Neural progenitor cell (in vitro differentiated cells): ENCODE measurements at regions not wholly inside any gene's neighbourhood (a gene's known extent, or its start where the extent isn't known, plus 50 kb on each side); places are given as distances from the start of the nearest gene placed in this dataset.

Experiments
- DNase-seq: peaks from one replicate; pipeline ENCODE4 v3.0.0-alpha.2; 2016; ENCODE audit warnings: low spot score
- H2AFZ ChIP-seq: fragments of 200-600 bp; sonication (generic); replicated peaks from 2 replicates; pipeline ENCODE4 v1.6.1; 2016; ENCODE audit warnings: antibody characterized with exemption
- H3F3A ChIP-seq: fragments of 200-600 bp; sonication (generic); 2 replicates; pipeline ENCODE4 v1.6.1; 2016; ENCODE audit warnings: antibody characterized with exemption, low read depth
- H3K27ac ChIP-seq: fragments of 200-600 bp; sonication (generic); 2 replicates; pipeline ENCODE4 v1.5.1; 2016; ENCODE audit warnings: mild to moderate bottlenecking
- H3K27me3 ChIP-seq: fragments of 200-600 bp; sonication (generic); 2 replicates; pipeline ENCODE4 v1.6.1; 2016; ENCODE audit warnings: mild to moderate bottlenecking, moderate library complexity
- H3K36me3 ChIP-seq: fragments of 200-600 bp; sonication (generic); 2 replicates; pipeline ENCODE4 v1.5.1; 2016
- H3K4me1 ChIP-seq: fragments of 200-600 bp; sonication (generic); 2 replicates; pipeline ENCODE4 v1.6.1; 2016; ENCODE audit warnings: mixed run types
- H3K4me2 ChIP-seq: fragments of 200-600 bp; sonication (generic); 2 replicates; pipeline ENCODE4 v1.6.1; 2016
- H3K4me3 ChIP-seq: fragments of 200-600 bp; sonication (generic); 2 replicates; pipeline ENCODE4 v1.5.1; 2016
- H3K79me2 ChIP-seq: fragments of 200-600 bp; sonication (generic); 2 replicates; pipeline ENCODE4 v1.6.1; 2016; ENCODE audit warnings: low read depth
- H3K9ac ChIP-seq: fragments of 200-600 bp; sonication (generic); 2 replicates; pipeline ENCODE4 v1.6.1; 2016
- H3K9me3 ChIP-seq: fragments of 200-600 bp; sonication (generic); 2 replicates; pipeline ENCODE4 v1.5.1; 2016; ENCODE audit warnings: low read depth
- H4K20me1 ChIP-seq: fragments of 200-600 bp; sonication (generic); 2 replicates; pipeline ENCODE4 v1.6.1; 2016; ENCODE audit warnings: low read depth
- H3K27ac Mint-ChIP-seq: 3 replicates; pipeline ENCODE4 v1.8.0; 2021; ENCODE audit warnings: mixed read lengths
- H3K27me3 Mint-ChIP-seq: 2 replicates; pipeline ENCODE4 v1.8.0; 2022; ENCODE audit warnings: low read depth, mild to moderate bottlenecking, inconsistent platforms, moderate library complexity, mixed read lengths; ENCODE audit not compliant: insufficient read depth
- H3K36me3 Mint-ChIP-seq: 3 replicates; pipeline ENCODE4 v1.8.0; 2021; ENCODE audit warnings: mixed read lengths
- H3K4me1 Mint-ChIP-seq: 3 replicates; pipeline ENCODE4 v1.8.0; 2021; ENCODE audit warnings: mixed read lengths
- H3K4me3 Mint-ChIP-seq: 3 replicates; pipeline ENCODE4 v1.8.0; 2021; ENCODE audit warnings: mild to moderate bottlenecking, moderate library complexity, mixed read lengths
- H3K9me3 Mint-ChIP-seq: 3 replicates; pipeline ENCODE4 v1.8.0; 2020; ENCODE audit warnings: mixed read lengths
- CTCF ChIP-seq: fragments of 200-600 bp; sonication (generic); IDR thresholded peaks from 2 replicates; pipeline ENCODE4 v1.5.1; 2017; ENCODE audit warnings: antibody characterized with exemption, mild to moderate bottlenecking
- EZH2 ChIP-seq: fragments of 200-600 bp; sonication (generic); IDR thresholded peaks from 2 replicates; pipeline ENCODE4 v1.6.1; 2017; ENCODE audit warnings: antibody characterized with exemption, mild to moderate bottlenecking, moderate library complexity
- EZH2phosphoT487 ChIP-seq: fragments of 200-600 bp; sonication (generic); IDR thresholded peaks from 2 replicates; pipeline ENCODE4 v1.6.1; 2017; ENCODE audit warnings: antibody characterized with exemption

- H3K4me3 Mint-ChIP-seq, result no peak overlapping the region
These were observed 287.4 kb downstream of the BRD1 start for GRCh38 chr22:49540084-49540912.

GRCh38 chr22:49538006-49538405 is 289.7 kb downstream of the BRD1 start:
- Mint-ChIP-seq H3K9me3 (peaks cover 5% of the 10 kb centered on the region), H3K36me3 (no peaks in the 10 kb centered on the region), H3K27ac (no peak overlapping the region), H3K27me3 (peaks cover 15% of the 10 kb centered on the region), H3K4me3 (no peak overlapping the region), H3K4me1 (peaks cover 41% of the 10 kb centered on the region)
- Histone ChIP-seq H2AFZ (no peak overlapping the region), H3K27ac (no peak overlapping the region), H4K20me1 (no peaks in the 10 kb centered on the region), H3K27me3 (no peaks in the 10 kb centered on the region), H3K9me3 (no peaks in the 10 kb centered on the region), H3K4me3 (no peak overlapping the region), H3K36me3 (no peaks in the 10 kb centered on the region), H3K4me1 (peaks cover 36% of the 10 kb centered on the region), H3F3A (peaks cover 23% of the 10 kb centered on the region), H3K79me2 (no peaks in the 10 kb centered on the region), H3K4me2 (no peak overlapping the region), H3K9ac (no peak overlapping the region)
- TF ChIP-seq EZH2 (no peak), EZH2phosphoT487 (no peak), CTCF (no peak)
- no peak for DNase-seq

More at GRCh38 chr22:49540084-49540912, 287.4 kb downstream of the BRD1 start:
- Histone ChIP-seq H3K4me3 (no peak overlapping the region), H3K27me3 (no peaks in the 10 kb centered on the region), H3F3A (peaks cover 19% of the 10 kb centered on the region), H3K9me3 (no peaks in the 10 kb centered on the region), H3K27ac (no peak overlapping the region), H3K4me2 (no peak overlapping the region), H3K9ac (no peak overlapping the region), H3K79me2 (no peaks in the 10 kb centered on the region), H2AFZ (no peak overlapping the region), H3K36me3 (no peaks in the 10 kb centered on the region), H3K4me1 (peaks cover 32% of the 10 kb centered on the region), H4K20me1 (no peaks in the 10 kb centered on the region)
- H3K9me3 Mint-ChIP-seq, result peaks cover 5% of the 10 kb centered on the region
- no peak for TF ChIP-seq CTCF
- no peak for TF ChIP-seq EZH2phosphoT487
- no peak for TF ChIP-seq EZH2
- DNase-seq, result no peak
- H3K4me1 Mint-ChIP-seq, result peaks cover 33% of the 10 kb centered on the region
- H3K36me3 Mint-ChIP-seq, result no peaks in the 10 kb centered on the region
- peaks cover 15% of the 10 kb centered on the region for H3K27me3 Mint-ChIP-seq
- H3K27ac Mint-ChIP-seq, result no peak overlapping the region

- peak overlapping the region; percentile 67 for H3K4me2 ChIP-seq
- DNase-seq, result peak; percentile 53
- no peaks in the 10 kb centered on the region for H3K9me3 ChIP-seq
- peak overlapping the region; percentile 80 for H2AFZ ChIP-seq
- H3K4me3 ChIP-seq, result no peak overlapping the region
- H3F3A ChIP-seq, result peaks cover 23% of the 10 kb centered on the region
- H3K79me2 ChIP-seq, result no peaks in the 10 kb centered on the region
- no peaks in the 10 kb centered on the region for H3K36me3 Mint-ChIP-seq
- H3K9me3 Mint-ChIP-seq, result peaks cover 7% of the 10 kb centered on the region
- peak overlapping the region; percentile 72 for H3K4me3 Mint-ChIP-seq
- H3K27ac Mint-ChIP-seq, result peak overlapping the region; percentile 92
- no peaks in the 10 kb centered on the region for H4K20me1 ChIP-seq
- H3K9ac ChIP-seq, result no peak overlapping the region
- no peaks in the 10 kb centered on the region for H3K36me3 ChIP-seq
- no peaks in the 10 kb centered on the region for H3K27me3 ChIP-seq
- H3K27ac ChIP-seq, result peak overlapping the region; percentile 72
- peaks cover 41% of the 10 kb centered on the region for H3K4me1 Mint-ChIP-seq
- H3K4me1 ChIP-seq, result peaks cover 36% of the 10 kb centered on the region
- TF ChIP-seq CTCF (no peak), EZH2 (no peak), EZH2phosphoT487 (no peak)
- peaks cover 13% of the 10 kb centered on the region for H3K27me3 Mint-ChIP-seq
These were observed 291.0 kb downstream of the BRD1 start for GRCh38 chr22:49536571-49537131.
